ENCODE measurements at regions not wholly inside any gene's neighbourhood (a gene's known extent, or its start where the extent isn't known, plus 50 kb on each side); places are given as distances from the start of the nearest gene placed in this dataset.

GRCh38 chr7:41108821-41109220 lies 594.1 kb downstream of the INHBA start:
- DNase-seq: no peak
- intact Hi-C loops (cut with DNase I): no loop called here

GRCh38 chr7:41107938-41108448 lies 594.9 kb downstream of the INHBA start:
- peak in 13 of 42 donors; percentile 10 to 64 (median 25) for DNase-seq
- intact Hi-C loops (cut with DNase I): no loop called here

- peak in 36 of 42 donors; percentile 7 to 84 (median 38) for DNase-seq
- intact Hi-C loops (cut with DNase I): no loop called here
Measured at GRCh38 chr7:41107330-41107937, 595.5 kb downstream of the INHBA start.

GRCh38 chr7:41104631-41105030 lies 598.3 kb downstream of the INHBA start:
- no peak for DNase-seq

GRCh38 chr7:41103331-41103730 lies 599.6 kb downstream of the INHBA start:
- no peak for DNase-seq
- intact Hi-C loops (cut with DNase I): no loop called here

More at GRCh38 chr7:41104631-41105030, 598.3 kb downstream of the INHBA start:
- intact Hi-C loops (cut with DNase I): no loop called here

- intact Hi-C loops (cut with DNase I): no loop called here
- no peak for DNase-seq
Measured at GRCh38 chr7:41098846-41099245, 604.0 kb downstream of the INHBA start.

GRCh38 chr7:41098402-41098801 lies 604.5 kb downstream of the INHBA start:
- intact Hi-C loops (cut with DNase I): no loop called here
- DNase-seq: no peak

GRCh38 chr7:41097501-41097900 lies 605.4 kb downstream of the INHBA start:
- no peak for DNase-seq
- intact Hi-C loops (cut with DNase I): no loop called here

GRCh38 chr7:41096917-41097316 lies 606.0 kb downstream of the INHBA start:
- no peak for DNase-seq
- intact Hi-C loops (cut with DNase I): no loop called here

- intact Hi-C loops (cut with DNase I): no loop called here
- no peak for DNase-seq
Measured at GRCh38 chr7:41093141-41093540, 609.7 kb downstream of the INHBA start.

- no peak for DNase-seq
- intact Hi-C loops (cut with DNase I): no loop called here
Measured at GRCh38 chr7:41085244-41085643, 617.6 kb downstream of the INHBA start.

- intact Hi-C loops (cut with DNase I): no loop called here
- DNase-seq: no peak
Measured at GRCh38 chr7:41084381-41084780, 618.5 kb downstream of the INHBA start.

- no peak for DNase-seq
- intact Hi-C loops (cut with DNase I): no loop called here
Measured at GRCh38 chr7:41069635-41070034, 633.3 kb downstream of the INHBA start.

- intact Hi-C loops (cut with DNase I): no loop called here
- no peak for DNase-seq
Measured at GRCh38 chr7:41067576-41067975, 635.3 kb downstream of the INHBA start.

- no peak for DNase-seq
- intact Hi-C loops (cut with DNase I): no loop called here
Measured at GRCh38 chr7:41065663-41066062, 637.2 kb downstream of the INHBA start.

- DNase-seq: no peak
- intact Hi-C loops (cut with DNase I): no loop called here
Measured at GRCh38 chr7:41063116-41063515, 639.8 kb downstream of the INHBA start.

- intact Hi-C loops (cut with DNase I): no loop called here
- no peak for DNase-seq
Measured at GRCh38 chr7:41060796-41061195, 642.1 kb downstream of the INHBA start.

GRCh38 chr7:41059796-41060195 lies 643.1 kb downstream of the INHBA start:
- intact Hi-C loops (cut with DNase I): no loop called here
- DNase-seq: no peak

GRCh38 chr7:41058986-41059741 lies 643.7 kb downstream of the INHBA start:
- DNase-seq: no peak
- intact Hi-C loops (cut with DNase I): no loop called here

- intact Hi-C loops (cut with DNase I): no loop called here
- no peak for DNase-seq
Measured at GRCh38 chr7:41054960-41055661, 647.8 kb downstream of the INHBA start.

Data from head of caudate nucleus (tissue), 42 donors.